ENCODE measurements at regions not wholly inside any gene's neighbourhood (a gene's known extent, or its start where the extent isn't known, plus 50 kb on each side); places are given as distances from the start of the nearest gene placed in this dataset.

DNA sequence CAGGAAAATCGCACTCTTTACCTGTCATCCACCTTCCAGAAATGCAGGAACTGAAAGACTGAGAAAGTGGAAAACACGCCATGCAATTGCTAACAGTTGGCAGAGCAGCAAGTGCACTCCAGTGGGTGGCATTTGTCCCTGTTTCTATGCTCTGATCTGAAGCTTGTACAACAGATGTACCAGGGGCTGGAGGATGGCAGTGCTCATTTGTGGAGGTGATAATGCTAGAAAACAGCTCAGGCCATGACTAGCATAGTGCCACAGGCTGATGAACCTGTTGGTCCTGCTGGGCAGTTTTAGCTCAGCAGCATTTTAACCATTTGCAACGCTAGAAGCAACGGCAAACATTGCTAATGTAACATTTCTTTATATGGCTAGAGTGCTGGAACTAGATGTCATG, 199.9 kb upstream of the NRP1 start:
- Histone ChIP-seq H3K27me3 (no peaks in the 10 kb centered on the region), H3K9me3 (peaks cover 0 to 8% (median 0%) of the 10 kb centered on the region in 3 donors), H3K36me3 (no peaks in the 10 kb centered on the region), H3K4me3 (no peak overlapping the region), H3K4me1 (no peaks in the 10 kb centered on the region), H3K27ac (no peak overlapping the region)
- TF ChIP-seq, protein P1, sequence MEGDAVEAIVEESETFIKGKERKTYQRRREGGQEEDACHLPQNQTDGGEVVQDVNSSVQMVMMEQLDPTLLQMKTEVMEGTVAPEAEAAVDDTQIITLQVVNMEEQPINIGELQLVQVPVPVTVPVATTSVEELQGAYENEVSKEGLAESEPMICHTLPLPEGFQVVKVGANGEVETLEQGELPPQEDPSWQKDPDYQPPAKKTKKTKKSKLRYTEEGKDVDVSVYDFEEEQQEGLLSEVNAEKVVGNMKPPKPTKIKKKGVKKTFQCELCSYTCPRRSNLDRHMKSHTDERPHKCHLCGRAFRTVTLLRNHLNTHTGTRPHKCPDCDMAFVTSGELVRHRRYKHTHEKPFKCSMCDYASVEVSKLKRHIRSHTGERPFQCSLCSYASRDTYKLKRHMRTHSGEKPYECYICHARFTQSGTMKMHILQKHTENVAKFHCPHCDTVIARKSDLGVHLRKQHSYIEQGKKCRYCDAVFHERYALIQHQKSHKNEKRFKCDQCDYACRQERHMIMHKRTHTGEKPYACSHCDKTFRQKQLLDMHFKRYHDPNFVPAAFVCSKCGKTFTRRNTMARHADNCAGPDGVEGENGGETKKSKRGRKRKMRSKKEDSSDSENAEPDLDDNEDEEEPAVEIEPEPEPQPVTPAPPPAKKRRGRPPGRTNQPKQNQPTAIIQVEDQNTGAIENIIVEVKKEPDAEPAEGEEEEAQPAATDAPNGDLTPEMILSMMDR (IDR thresholded peaks at IDR 0.05) = no peak
- DNase-seq = no peak
- intact Hi-C loops (cut with DNase I; ENCODE audit: low total_unique reads) = no loop called here

DNA sequence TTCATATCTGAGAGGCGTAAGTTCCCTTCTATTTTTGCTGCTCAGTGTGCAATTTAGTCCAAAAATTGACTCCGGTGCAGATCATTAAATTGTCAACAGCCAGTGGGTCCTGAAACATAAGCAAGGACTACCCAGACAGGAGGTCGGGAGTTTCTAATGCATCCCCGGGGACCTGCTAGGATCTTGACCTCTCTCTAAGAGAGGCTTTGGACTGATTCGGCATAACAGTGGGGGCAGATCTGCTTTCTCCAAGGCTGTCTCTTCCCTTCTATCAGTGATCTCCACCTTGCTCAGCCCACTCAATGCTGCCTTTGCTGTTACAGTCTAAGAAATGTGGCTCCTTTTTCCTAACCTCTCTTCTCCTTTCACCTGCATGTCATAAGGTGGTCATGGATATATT, 199.1 kb upstream of the NRP1 start:
- peaks cover 0 to 9% (median 0%) of the 10 kb centered on the region in 3 donors for H3K9me3 ChIP-seq
- H3K4me3 ChIP-seq = no peak overlapping the region
- no peaks in the 10 kb centered on the region for H3K27me3 ChIP-seq
- TF ChIP-seq, protein P1 (IDR thresholded peaks at IDR 0.05) = no peak
- H3K36me3 ChIP-seq = no peaks in the 10 kb centered on the region
- H3K4me1 ChIP-seq = no peaks in the 10 kb centered on the region
- no peak for DNase-seq
- intact Hi-C loops (cut with DNase I; ENCODE audit: low total_unique reads) = no loop called here
- no peak overlapping the region for H3K27ac ChIP-seq

DNA sequence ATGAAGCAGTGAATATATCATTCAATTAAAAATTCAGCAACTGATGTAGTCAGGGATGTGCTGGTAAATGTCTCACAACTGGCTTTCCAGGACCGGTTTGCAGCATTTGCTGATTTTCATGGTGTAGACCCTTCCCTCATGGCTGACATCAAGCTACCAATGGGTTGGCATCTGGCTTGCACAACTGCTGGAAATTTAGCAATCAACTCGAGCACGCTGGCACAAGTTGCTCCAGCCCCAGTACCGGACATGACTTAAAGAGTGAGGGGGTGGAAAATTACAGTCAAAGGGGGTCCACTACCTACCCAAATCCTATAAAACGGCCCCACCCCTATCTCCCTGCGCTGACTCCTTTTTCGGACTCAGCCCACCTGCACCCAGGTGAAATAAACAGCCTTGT, 198.4 kb upstream of the NRP1 start:
- Histone ChIP-seq H3K4me1 (no peaks in the 10 kb centered on the region), H3K36me3 (no peaks in the 10 kb centered on the region), H3K9me3 (peaks cover 0 to 16% (median 0%) of the 10 kb centered on the region in 3 donors), H3K27me3 (no peaks in the 10 kb centered on the region), H3K27ac (no peak overlapping the region), H3K4me3 (no peak overlapping the region)
- no peak for DNase-seq
- TF ChIP-seq, protein P1 (IDR thresholded peaks at IDR 0.05) = no peak
- intact Hi-C loops (cut with DNase I; ENCODE audit: low total_unique reads) = no loop called here

DNA sequence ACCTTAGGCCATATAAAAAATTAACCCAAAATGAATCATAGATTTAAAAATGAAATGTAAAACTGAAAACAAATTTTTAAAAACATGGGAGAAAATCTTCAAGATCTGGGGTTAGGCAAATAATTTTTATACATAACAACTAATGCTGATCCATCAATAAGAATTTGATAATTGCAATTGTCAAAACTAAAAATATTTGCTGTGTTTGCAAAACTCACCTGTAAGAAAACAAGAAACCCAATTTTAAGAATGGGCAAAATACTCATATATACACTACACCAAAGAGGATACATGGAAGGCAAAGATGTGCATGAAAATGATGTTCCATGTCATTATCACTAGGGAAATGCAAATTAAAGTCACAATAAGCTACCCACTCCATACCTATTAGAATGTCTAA, 194.8 kb upstream of the NRP1 start:
- H3K4me1 ChIP-seq = peaks cover 0 to 16% (median 2%) of the 10 kb centered on the region in 4 donors
- intact Hi-C loops (cut with DNase I; ENCODE audit: low total_unique reads) = no loop called here
- no peak for DNase-seq
- no peak overlapping the region for H3K4me3 ChIP-seq
- TF ChIP-seq, protein P1 (IDR thresholded peaks at IDR 0.05) = no peak
- peaks cover 0 to 19% (median 0%) of the 10 kb centered on the region in 3 donors for H3K9me3 ChIP-seq
- H3K27ac ChIP-seq = no peak overlapping the region
- H3K36me3 ChIP-seq = no peaks in the 10 kb centered on the region
- no peaks in the 10 kb centered on the region for H3K27me3 ChIP-seq

DNA sequence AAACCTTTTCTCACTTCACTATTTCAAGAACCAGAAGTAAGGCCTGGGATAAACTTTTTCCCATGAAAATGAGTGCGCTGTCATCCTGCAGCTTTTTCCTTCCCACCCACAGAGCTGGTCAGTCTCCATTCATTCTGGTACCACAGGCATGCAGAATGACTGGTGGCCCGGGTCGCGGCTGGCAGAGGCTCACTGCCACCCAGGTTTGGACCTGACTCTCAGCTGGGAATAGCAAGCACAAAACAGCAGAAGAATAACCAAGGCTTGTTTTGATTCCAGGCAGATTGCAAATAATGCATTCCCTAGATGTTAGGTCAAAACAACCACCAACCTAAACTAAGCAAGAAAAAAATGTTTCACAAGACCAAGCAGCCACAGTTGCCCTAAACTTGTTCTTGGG, 190.5 kb upstream of the NRP1 start:
- DNase-seq = no peak
- peaks cover 0 to 15% (median 0%) of the 10 kb centered on the region in 3 donors for H3K9me3 ChIP-seq
- intact Hi-C loops (cut with DNase I; ENCODE audit: low total_unique reads) = no loop called here
- peaks cover 3 to 34% (median 12%) of the 10 kb centered on the region in 4 donors for H3K4me1 ChIP-seq
- no peak overlapping the region for H3K27ac ChIP-seq
- no peaks in the 10 kb centered on the region for H3K36me3 ChIP-seq
- no peaks in the 10 kb centered on the region for H3K27me3 ChIP-seq
- TF ChIP-seq, protein P1 (IDR thresholded peaks at IDR 0.05) = no peak
- no peak overlapping the region for H3K4me3 ChIP-seq

DNA sequence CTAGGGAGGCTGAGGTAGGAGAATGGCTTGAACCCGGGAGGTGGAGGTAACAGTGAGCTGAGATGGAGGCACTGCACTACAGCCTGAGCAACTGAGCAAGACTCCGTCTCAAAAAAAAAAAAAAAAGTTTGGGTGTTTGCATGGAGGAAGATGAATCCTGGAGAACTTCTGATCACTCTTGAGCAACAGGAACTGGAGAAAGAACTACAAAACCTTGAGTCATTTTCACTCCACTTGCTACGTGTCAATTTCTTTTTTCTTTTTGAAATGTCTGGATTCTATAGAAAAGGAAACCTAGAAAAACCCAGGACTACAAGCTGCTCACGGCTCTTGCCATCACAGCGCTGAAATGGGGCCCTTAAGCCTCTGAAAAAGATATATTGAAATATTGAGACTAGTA, 189.6 kb upstream of the NRP1 start:
- H3K4me1 ChIP-seq = peaks cover 3 to 38% (median 12%) of the 10 kb centered on the region in 4 donors
- no peaks in the 10 kb centered on the region for H3K27me3 ChIP-seq
- no peak overlapping the region for H3K27ac ChIP-seq
- H3K4me3 ChIP-seq = no peak overlapping the region
- H3K9me3 ChIP-seq = peaks cover 0 to 11% (median 0%) of the 10 kb centered on the region in 3 donors
- no peak for DNase-seq
- intact Hi-C loops (cut with DNase I; ENCODE audit: low total_unique reads) = no loop called here
- TF ChIP-seq, protein P1 (IDR thresholded peaks at IDR 0.05) = no peak
- no peaks in the 10 kb centered on the region for H3K36me3 ChIP-seq

All from tibial artery (tissue), 4 donors.